Heart left ventricle (tissue), 13 donors: ENCODE measurements at regions not wholly inside any gene's neighbourhood (a gene's known extent, or its start where the extent isn't known, plus 50 kb on each side); places are given as distances from the start of the nearest gene placed in this dataset.

Source experiments
- POLR2A ChIP-seq, 2 donors: fragments of 450-650 bp; IDR thresholded peaks; one replicate each; pipeline ENCODE4 v1.6.1; 2017; ENCODE audit warnings: antibody characterized with exemption in 2 of 2, mild to moderate bottlenecking in 2 of 2, moderate library complexity in 2 of 2
- TF ChIP-seq, protein P1 (sequence below), 12 donors: fragments of 200-600 bp; sonication (generic) in 4 of 12; IDR thresholded peaks; one replicate each; pipeline versions ENCODE4 v1.5.0 to v1.8.0; 2018 to 2022; ENCODE audit warnings: antibody characterized with exemption in 12 of 12, mild to moderate bottlenecking in 5 of 12
- donor health status: ischemic (EF 13 %, LVEDD 7.1; RV severe dilation, severe dysfunction).
- donor health status: DM: no; HTN: yes; CAD: no.
- donor health status: DM: no; HTN: no; CAD: no.
- donor health status: ischemic (EF 25% LVEDD 6.9; RV normal size, moderate dysfunction).
- donor health status: ischemic (EF 25% LVEDD 5.7; RV mildly dilated, moderate dysfunction).
- donor health status: ischemic (EF 35%, LVEDD 5.7; RV mildly dilated, moderate dysfunction).
- donor health status: nonischemic (EF 11% LVEDD 7.7; RV severe dilation, severe dysfunction).
- donor health status: DM: yes; HTN: yes; CAD: no.
- donor health status: PGD.
- donor health status: ischemic (EF 29% LVEDD 5.4; RV normal size, mild dysfunction).
- donor health status: nonischemic (EF 23%, LVEDD 6.1; RV moderate dilation, normal function).

DNA sequence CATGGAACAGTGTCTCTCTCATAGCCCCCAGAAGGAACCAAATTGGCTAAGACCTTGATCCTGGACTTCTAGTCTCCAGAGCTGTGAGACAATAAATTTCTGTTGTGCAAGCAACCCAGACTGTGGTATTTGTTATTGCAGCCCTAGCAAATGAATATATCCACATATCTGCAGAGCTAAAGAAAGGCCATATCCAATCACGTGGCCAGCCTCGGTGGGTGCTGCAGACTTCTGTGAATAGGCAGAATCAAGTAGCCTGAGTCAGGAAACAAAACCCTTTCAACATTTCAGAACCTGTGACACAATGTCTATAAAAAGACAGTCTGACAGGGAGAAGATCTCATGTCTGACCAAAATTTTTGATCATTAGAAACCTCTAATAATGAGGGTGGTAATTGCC is 71.0 kb upstream of the CPM start:
- TF ChIP-seq, protein P1, sequence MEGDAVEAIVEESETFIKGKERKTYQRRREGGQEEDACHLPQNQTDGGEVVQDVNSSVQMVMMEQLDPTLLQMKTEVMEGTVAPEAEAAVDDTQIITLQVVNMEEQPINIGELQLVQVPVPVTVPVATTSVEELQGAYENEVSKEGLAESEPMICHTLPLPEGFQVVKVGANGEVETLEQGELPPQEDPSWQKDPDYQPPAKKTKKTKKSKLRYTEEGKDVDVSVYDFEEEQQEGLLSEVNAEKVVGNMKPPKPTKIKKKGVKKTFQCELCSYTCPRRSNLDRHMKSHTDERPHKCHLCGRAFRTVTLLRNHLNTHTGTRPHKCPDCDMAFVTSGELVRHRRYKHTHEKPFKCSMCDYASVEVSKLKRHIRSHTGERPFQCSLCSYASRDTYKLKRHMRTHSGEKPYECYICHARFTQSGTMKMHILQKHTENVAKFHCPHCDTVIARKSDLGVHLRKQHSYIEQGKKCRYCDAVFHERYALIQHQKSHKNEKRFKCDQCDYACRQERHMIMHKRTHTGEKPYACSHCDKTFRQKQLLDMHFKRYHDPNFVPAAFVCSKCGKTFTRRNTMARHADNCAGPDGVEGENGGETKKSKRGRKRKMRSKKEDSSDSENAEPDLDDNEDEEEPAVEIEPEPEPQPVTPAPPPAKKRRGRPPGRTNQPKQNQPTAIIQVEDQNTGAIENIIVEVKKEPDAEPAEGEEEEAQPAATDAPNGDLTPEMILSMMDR (IDR thresholded peaks at IDR 0.05) = no peak
- TF ChIP-seq POLR2A (IDR thresholded peaks at IDR 0.05) = no peak
